SK-N-SH (cell line): ENCODE measurements at regions not wholly inside any gene's neighbourhood (a gene's known extent, or its start where the extent isn't known, plus 50 kb on each side); places are given as distances from the start of the nearest gene placed in this dataset.

Source experiments
- CTCF ChIA-PET: fragments of 300-600, 350-600 bp; formaldehyde crosslinking; extraction: SDS; loops from one replicate; lab custom pipeline; 2021; lab: Yijun Ruan, JAX
- POLR2A ChIA-PET: fragments of 350-600 bp; sonication (Branson Sonifier 250); formaldehyde crosslinking; extraction: SDS; loops from one replicate; lab custom pipeline; 2020; ENCODE audit warnings: antibody characterized with exemption, inconsistent platforms; lab: Yijun Ruan, JAX
- DNase-seq: peaks from one replicate; pipeline ENCODE4 v3.0.0; 2012
- H2AFZ ChIP-seq: fragments of 200-600 bp; sonication (generic); 2 replicates; pipeline ENCODE4 v1.8.1; 2016; ENCODE audit warnings: antibody characterized with exemption, mild to moderate bottlenecking, low read depth
- H3F3A ChIP-seq: fragments of 200-600 bp; sonication (generic); replicated peaks from 2 replicates; pipeline ENCODE3; 2016; ENCODE audit warnings: antibody characterized with exemption, mild to moderate bottlenecking; ENCODE audit not compliant: insufficient read depth
- H3K27ac ChIP-seq, 2 experiments: fragments of 200-500 bp in 1 of 2; fragments of 200-600 bp in 1 of 2; sonication (Bioruptor generic) in 1 of 2; sonication (generic), shearing (Covaris generic) in 1 of 2; 2 replicates each; pipeline versions ENCODE4 v1.5.1 to v1.6.1; 2014 to 2016; ENCODE audit warnings: low read depth in 2 of 2, inconsistent platforms in 1 of 2, low read length in 1 of 2, mild to moderate bottlenecking in 1 of 2, mixed read lengths in 1 of 2
- H3K27me3 ChIP-seq: fragments of 200-600 bp; sonication (generic), shearing (Covaris generic); 2 replicates; pipeline ENCODE4 v1.6.1; 2016; ENCODE audit warnings: mixed run types; ENCODE audit not compliant: insufficient read depth
- H3K36me3 ChIP-seq, 2 experiments: fragments of 200-500 bp in 1 of 2; fragments of 200-600 bp in 1 of 2; sonication (Bioruptor generic) in 1 of 2; sonication (generic) in 1 of 2; replicated peaks in 1 of 2; 2 replicates each; pipeline versions ENCODE3 to v1.5.1; 2014 to 2016; ENCODE audit warnings: low read length in 1 of 2, mild to moderate bottlenecking in 1 of 2; ENCODE audit not compliant: insufficient read depth in 2 of 2, control insufficient read depth in 1 of 2
- H3K4me1 ChIP-seq, 2 experiments: fragments of 200-500 bp in 1 of 2; fragments of 200-600 bp in 1 of 2; sonication (Bioruptor generic) in 1 of 2; sonication (generic), shearing (Covaris generic) in 1 of 2; 2 replicates each; pipeline versions ENCODE4 v1.5.1 to v1.6.1; 2014 to 2016; ENCODE audit warnings: low read depth in 1 of 2, low read length in 1 of 2, mixed run types in 1 of 2; ENCODE audit not compliant: insufficient read depth in 2 of 2, control insufficient read depth in 1 of 2
- H3K4me2 ChIP-seq: fragments of 200-600 bp; sonication (generic), shearing (Covaris generic); 2 replicates; pipeline ENCODE4 v1.6.1; 2017; ENCODE audit warnings: mixed run types
- H3K4me3 ChIP-seq, 2 experiments: fragments of 200-500 bp in 1 of 2; fragments of 200-600 bp in 1 of 2; sonication (Bioruptor generic) in 1 of 2; sonication (generic), shearing (Covaris generic) in 1 of 2; 2 replicates each; pipeline versions ENCODE4 v1.5.1 to v1.8.1; 2014 to 2016; ENCODE audit warnings: low read depth in 2 of 2, inconsistent platforms in 1 of 2, low read length in 1 of 2, mild to moderate bottlenecking in 1 of 2, mixed read lengths in 1 of 2, moderate library complexity in 1 of 2
- H3K79me2 ChIP-seq: fragments of 200-600 bp; sonication (generic); 2 replicates; pipeline ENCODE4 v1.8.1; 2017; ENCODE audit warnings: mild to moderate bottlenecking; ENCODE audit not compliant: insufficient read depth
- H3K9ac ChIP-seq: fragments of 200-600 bp; sonication (generic); 2 replicates; pipeline ENCODE4 v1.6.1; 2017; ENCODE audit warnings: mixed run types
- H3K9me2 ChIP-seq: fragments of 200-600 bp; sonication (generic); 2 replicates; pipeline ENCODE4 v1.6.1; 2017; ENCODE audit warnings: mixed run types
- H3K9me3 ChIP-seq: fragments of 200-600 bp; sonication (generic); 2 replicates; pipeline ENCODE4 v1.6.1; 2017; ENCODE audit warnings: mixed run types, mild to moderate bottlenecking, moderate library complexity
- H4K20me1 ChIP-seq: fragments of 200-600 bp; sonication (generic); 2 replicates; pipeline ENCODE4 v1.6.1; 2017; ENCODE audit warnings: mild to moderate bottlenecking, mixed run types; ENCODE audit not compliant: insufficient read depth
- CTCF ChIP-seq: fragments of 200-600 bp; sonication (generic); IDR thresholded peaks from 2 replicates; pipeline ENCODE4 v1.6.1; 2017; ENCODE audit warnings: antibody characterized with exemption, mild to moderate bottlenecking, moderate library complexity
- EP300 ChIP-seq, 2 experiments: IDR thresholded peaks; 2 replicates each; pipeline versions ENCODE4 v1.4.0 to v1.6.1; 2012; ENCODE audit warnings: borderline replicate concordance in 1 of 2, low read depth in 1 of 2, low read length in 1 of 2
- GATA2 ChIP-seq: sonication (generic); formaldehyde crosslinking; IDR thresholded peaks from 2 replicates; pipeline ENCODE4 v1.5.0; 2020; ENCODE audit warnings: mild to moderate bottlenecking, missing genetic modification reagents
- MEF2A ChIP-seq: IDR thresholded peaks from 2 replicates; pipeline ENCODE4 v1.4.0; 2012; ENCODE audit warnings: low read depth, borderline replicate concordance
- MXI1 ChIP-seq: IDR thresholded peaks from 2 replicates; pipeline ENCODE4 v1.6.1; 2012; ENCODE audit warnings: mild to moderate bottlenecking, low read depth, low read length, improper control_type of control experiment
- NRF1 ChIP-seq: IDR thresholded peaks from 2 replicates; pipeline ENCODE4 v1.6.1; 2012; ENCODE audit warnings: low read depth, mild to moderate bottlenecking, low read length
- POLR2AphosphoS5 ChIP-seq: IDR thresholded peaks from 2 replicates; pipeline ENCODE4 v1.6.1; 2012; ENCODE audit warnings: low read depth, low read length
- RAD21 ChIP-seq: IDR thresholded peaks from 2 replicates; pipeline ENCODE4 v1.6.1; 2012; ENCODE audit warnings: mild to moderate bottlenecking, low read length
- RCOR1 ChIP-seq: fragments of 150-350 bp; IDR thresholded peaks from 2 replicates; pipeline ENCODE4 v1.6.1; 2017; ENCODE audit warnings: antibody characterized with exemption, low read length
- REST ChIP-seq: IDR thresholded peaks from 2 replicates; pipeline ENCODE4 v1.6.1; 2012; ENCODE audit warnings: mild to moderate bottlenecking, low read depth, low read length, moderate library complexity
- RXRA ChIP-seq: IDR thresholded peaks from 2 replicates; pipeline ENCODE4 v1.4.0; 2012; ENCODE audit warnings: low read depth, mild to moderate bottlenecking, borderline replicate concordance
- USF2 ChIP-seq: fragments of 150-350 bp; IDR thresholded peaks from 2 replicates; pipeline ENCODE4 v1.6.1; 2017; ENCODE audit warnings: antibody characterized with exemption, low read length, low read depth, borderline replicate concordance
- WGBS: methylation state at CpG from one replicate; pipeline ENCODE4 v1.1.6; 2017; ENCODE audit warnings: low lambda C conversion rate; 5-methylcytosine and 5-hydroxymethylcytosine counted together
- TF ChIP-seq, protein P1 (sequence below): IDR thresholded peaks from 2 replicates; pipeline ENCODE4 v1.4.0; 2012; ENCODE audit warnings: low read depth
- TF ChIP-seq, protein P2 (sequence below): IDR thresholded peaks from 2 replicates; pipeline ENCODE4; 2012

- no peak for TF ChIP-seq REST
- TF ChIP-seq, protein P1, sequence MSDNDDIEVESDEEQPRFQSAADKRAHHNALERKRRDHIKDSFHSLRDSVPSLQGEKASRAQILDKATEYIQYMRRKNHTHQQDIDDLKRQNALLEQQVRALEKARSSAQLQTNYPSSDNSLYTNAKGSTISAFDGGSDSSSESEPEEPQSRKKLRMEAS: no peak
- no peak for TF ChIP-seq RCOR1
- TF ChIP-seq RXRA: no peak
Observed at GRCh38 chr7:126228356-126229061, 1024.2 kb downstream of the GRM8 start (continued).

DNA sequence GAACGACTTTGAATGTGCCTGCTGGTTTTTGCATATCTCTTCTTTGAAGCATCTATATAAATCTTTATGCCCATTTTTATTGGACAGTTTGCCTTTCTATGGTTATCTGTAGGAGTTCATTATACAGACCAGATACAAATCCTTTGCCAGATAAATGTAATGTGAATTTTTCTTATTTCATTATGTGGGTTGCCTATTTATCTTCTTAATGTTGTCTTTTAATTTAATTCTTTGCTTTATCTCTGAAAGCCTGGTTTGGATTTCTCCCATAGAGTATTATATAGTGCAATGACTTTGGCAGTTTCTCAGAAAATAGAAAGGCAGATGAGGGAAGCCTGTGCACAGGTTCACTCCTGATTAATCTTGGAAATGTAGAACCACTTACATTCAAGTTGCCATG is 1025.1 kb downstream of the GRM8 start:
- no peaks in the 10 kb centered on the region for H3K27me3 ChIP-seq
- H3K4me1 ChIP-seq: no peaks in the 10 kb centered on the region
- no peak overlapping the region for H3K27ac ChIP-seq
- DNase-seq: peak; percentile 4
- H3K9ac ChIP-seq: no peak overlapping the region
- POLR2A ChIA-PET: no interaction called here
- no peak overlapping the region for H3K4me3 ChIP-seq
- no peaks in the 10 kb centered on the region for H3F3A ChIP-seq
- no peaks in the 10 kb centered on the region for H3K79me2 ChIP-seq
- no peak overlapping the region for H2AFZ ChIP-seq
- no peak overlapping the region for H3K4me2 ChIP-seq
- no peaks in the 10 kb centered on the region for H3K36me3 ChIP-seq
- TF ChIP-seq USF2: no peak
- TF ChIP-seq, protein P2, sequence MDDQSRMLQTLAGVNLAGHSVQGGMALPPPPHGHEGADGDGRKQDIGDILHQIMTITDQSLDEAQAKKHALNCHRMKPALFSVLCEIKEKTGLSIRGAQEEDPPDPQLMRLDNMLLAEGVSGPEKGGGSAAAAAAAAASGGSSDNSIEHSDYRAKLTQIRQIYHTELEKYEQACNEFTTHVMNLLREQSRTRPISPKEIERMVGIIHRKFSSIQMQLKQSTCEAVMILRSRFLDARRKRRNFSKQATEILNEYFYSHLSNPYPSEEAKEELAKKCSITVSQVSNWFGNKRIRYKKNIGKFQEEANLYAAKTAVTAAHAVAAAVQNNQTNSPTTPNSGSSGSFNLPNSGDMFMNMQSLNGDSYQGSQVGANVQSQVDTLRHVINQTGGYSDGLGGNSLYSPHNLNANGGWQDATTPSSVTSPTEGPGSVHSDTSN: no peak
- TF ChIP-seq CTCF: no peak
- TF ChIP-seq MXI1: no peak
- peak; percentile 49; the same call in 1 of the 2 replicates for TF ChIP-seq RCOR1
- peak in 1 of 2 experiments; percentile 73; a peak in 2 of 4 replicates for TF ChIP-seq EP300 (IDR thresholded peaks at IDR 0.05; ENCODE audit: borderline replicate concordance in 1 of 2, low read depth in 1 of 2, low read length in 1 of 2)
- no peak for TF ChIP-seq NRF1
- TF ChIP-seq RXRA: no peak
- no peak for TF ChIP-seq POLR2AphosphoS5
- TF ChIP-seq REST: no peak
- TF ChIP-seq GATA2 (CRISPR knock-in tag): 0 out of 2 replicates have a peak, but pooled peaks have one; percentile 22
- TF ChIP-seq MEF2A: no peak
- TF ChIP-seq RAD21: no peak
- TF ChIP-seq, all 33 proteins: peak for 3
- H3K9me3 ChIP-seq: 0 out of 2 replicates have a peak, but pooled peaks cover 4% of the 10 kb centered on the region
- CTCF ChIA-PET: no interaction called here
- H4K20me1 ChIP-seq: no peaks in the 10 kb centered on the region
- 0% methylated on average over 1 of the region's 1 CpG for WGBS
- H3K9me2 ChIP-seq: no peaks in the 10 kb centered on the region
